ENCODE measurements at regions not wholly inside any gene's neighbourhood (a gene's known extent, or its start where the extent isn't known, plus 50 kb on each side); places are given as distances from the start of the nearest gene placed in this dataset.

GRCh38 chr1:239125027-239125426, 261.3 kb upstream of the CHRM3 start:
- TF ChIP-seq CTCF (IDR thresholded peaks at IDR 0.05; ENCODE audit: extremely low read depth in 1 of 2, insufficient read depth in 1 of 2, low read depth in 1 of 2, low read length in 2 of 2) (no peak), EZH2 (IDR thresholded peaks at IDR 0.05; ENCODE audit: borderline replicate concordance, low read depth, low read length, severe bottlenecking) (no peak), MYC (IDR thresholded peaks at IDR 0.05; ENCODE audit: low read depth, low read length) (no peak), POLR2A (IDR thresholded peaks at IDR 0.05; ENCODE audit: low read depth, low read length) (no peak), POLR2AphosphoS5 (IDR thresholded peaks at IDR 0.05; ENCODE audit: insufficient read depth, low read depth, low read length) (no peak), GATA2 (IDR thresholded peaks at IDR 0.05; ENCODE audit: insufficient read depth, insufficient read length, low read depth, low read length) (no peak)

All from endothelial cell of umbilical vein (primary cell).